Right kidney (tissue), 1 donor: ENCODE measurements at regions not wholly inside any gene's neighbourhood (a gene's known extent, or its start where the extent isn't known, plus 50 kb on each side); places are given as distances from the start of the nearest gene placed in this dataset.

Experiments
- DNase-seq: peaks from one replicate; pipeline ENCODE4 v3.0.0-alpha.2; 2016

- no peak for DNase-seq
Observed at GRCh38 chr2:7210712-7211111, 293.5 kb downstream of the RNF144A start.

GRCh38 chr2:7225848-7226247 is 308.6 kb downstream of the RNF144A start:
- DNase-seq = no peak

- no peak for DNase-seq
Observed at GRCh38 chr2:7226501-7226900, 309.3 kb downstream of the RNF144A start.

- no peak for DNase-seq
Observed at GRCh38 chr2:7233126-7233525, 315.9 kb downstream of the RNF144A start.

- no peak for DNase-seq
Observed at GRCh38 chr2:7237466-7237865, 320.3 kb downstream of the RNF144A start.

GRCh38 chr2:7239078-7239477 is 321.9 kb downstream of the RNF144A start:
- no peak for DNase-seq

- DNase-seq = no peak
Observed at GRCh38 chr2:7241041-7241745, 324.0 kb downstream of the RNF144A start.

- no peak for DNase-seq
Observed at GRCh38 chr2:7242189-7242867, 325.1 kb downstream of the RNF144A start.

- no peak for DNase-seq
Observed at GRCh38 chr2:7243276-7243675, 326.1 kb downstream of the RNF144A start.

- DNase-seq = no peak
Observed at GRCh38 chr2:7256377-7256776, 339.2 kb downstream of the RNF144A start.

GRCh38 chr2:7262727-7263126 is 345.5 kb downstream of the RNF144A start:
- no peak for DNase-seq

GRCh38 chr2:7264791-7265190 is 347.6 kb downstream of the RNF144A start:
- no peak for DNase-seq

GRCh38 chr2:7265286-7265685 is 348.1 kb downstream of the RNF144A start:
- peak; percentile 18 for DNase-seq

- DNase-seq = no peak
Observed at GRCh38 chr2:7269106-7269643, 352.0 kb downstream of the RNF144A start.

GRCh38 chr2:7270011-7270431 is 352.8 kb downstream of the RNF144A start:
- DNase-seq = no peak

- DNase-seq = no peak
Observed at GRCh38 chr2:7272210-7272609, 355.0 kb downstream of the RNF144A start.

GRCh38 chr2:7278984-7279383 is 361.8 kb downstream of the RNF144A start:
- DNase-seq = no peak

- no peak for DNase-seq
Observed at GRCh38 chr2:7279421-7279949, 362.3 kb downstream of the RNF144A start.

GRCh38 chr2:7280790-7281189 is 363.6 kb downstream of the RNF144A start:
- no peak for DNase-seq

- peak; percentile 19 for DNase-seq
Observed at GRCh38 chr2:7281231-7282201, 364.3 kb downstream of the RNF144A start.

- no peak for DNase-seq
Observed at GRCh38 chr2:7286120-7286519, 368.9 kb downstream of the RNF144A start.

GRCh38 chr2:7288484-7288883 is 371.3 kb downstream of the RNF144A start:
- DNase-seq = no peak
